ENCODE measurements at regions not wholly inside any gene's neighbourhood (a gene's known extent, or its start where the extent isn't known, plus 50 kb on each side); places are given as distances from the start of the nearest gene placed in this dataset.
A peak's percentile ranks its signal among the peaks of the same experiment; 100 is the strongest.

GRCh38 chr17:72068643-72069042 is 52.2 kb upstream of the SOX9 start:
- POLR2A ChIA-PET = no interaction called here
- DNase-seq (ENCODE audit: low read depth in 1 of 2, low spot score in 1 of 2) = no peak
- no peak for FAIRE-seq
- Histone ChIP-seq H3K9me3 (no peaks in the 10 kb centered on the region), H3K4me1 (no peaks in the 10 kb centered on the region), H3K4me3 (no peak overlapping the region), H3K27ac (no peak overlapping the region), H3K4me2 (no peak overlapping the region)
- TF ChIP-seq CHD4 (IDR thresholded peaks at IDR 0.05; ENCODE audit: borderline replicate concordance) (no peak), FOSB (CRISPR knock-in tag; IDR thresholded peaks at IDR 0.05) (no peak), KDM1A (IDR thresholded peaks at IDR 0.05; ENCODE audit: low read depth) (no peak), MAFK (IDR thresholded peaks at IDR 0.05; ENCODE audit: partially characterized antibody) (no peak), RNF2 (IDR thresholded peaks at IDR 0.05; ENCODE audit: borderline replicate concordance, low read depth) (no peak), CBX2 (IDR thresholded peaks at IDR 0.05; ENCODE audit: borderline replicate concordance, low read depth) (no peak), REST (IDR thresholded peaks at IDR 0.05) (no peak), CBX8 (IDR thresholded peaks at IDR 0.05) (no peak), POLR2A (IDR thresholded peaks at IDR 0.05; ENCODE audit: low read length) (no peak), USF2 (IDR thresholded peaks at IDR 0.05) (no peak), RAD21 (conservative IDR thresholded peaks at IDR 0.05 in 1 of 2, IDR thresholded peaks at IDR 0.05 in 1 of 2) (no peak), HOXB13 (CRISPR knock-in tag; IDR thresholded peaks at IDR 0.05; ENCODE audit: low read depth) (no peak)
- TF ChIP-seq, protein P1, sequence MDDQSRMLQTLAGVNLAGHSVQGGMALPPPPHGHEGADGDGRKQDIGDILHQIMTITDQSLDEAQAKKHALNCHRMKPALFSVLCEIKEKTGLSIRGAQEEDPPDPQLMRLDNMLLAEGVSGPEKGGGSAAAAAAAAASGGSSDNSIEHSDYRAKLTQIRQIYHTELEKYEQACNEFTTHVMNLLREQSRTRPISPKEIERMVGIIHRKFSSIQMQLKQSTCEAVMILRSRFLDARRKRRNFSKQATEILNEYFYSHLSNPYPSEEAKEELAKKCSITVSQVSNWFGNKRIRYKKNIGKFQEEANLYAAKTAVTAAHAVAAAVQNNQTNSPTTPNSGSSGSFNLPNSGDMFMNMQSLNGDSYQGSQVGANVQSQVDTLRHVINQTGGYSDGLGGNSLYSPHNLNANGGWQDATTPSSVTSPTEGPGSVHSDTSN (IDR thresholded peaks at IDR 0.05) = no peak
- TF ChIP-seq, protein P2, sequence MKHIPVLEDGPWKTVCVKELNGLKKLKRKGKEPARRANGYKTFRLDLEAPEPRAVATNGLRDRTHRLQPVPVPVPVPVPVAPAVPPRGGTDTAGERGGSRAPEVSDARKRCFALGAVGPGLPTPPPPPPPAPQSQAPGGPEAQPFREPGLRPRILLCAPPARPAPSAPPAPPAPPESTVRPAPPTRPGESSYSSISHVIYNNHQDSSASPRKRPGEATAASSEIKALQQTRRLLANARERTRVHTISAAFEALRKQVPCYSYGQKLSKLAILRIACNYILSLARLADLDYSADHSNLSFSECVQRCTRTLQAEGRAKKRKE (CRISPR knock-in tag; IDR thresholded peaks at IDR 0.05; ENCODE audit: low read depth) = no peak
- no peak for ATAC-seq
- WGBS (ENCODE audit: missing lambda C conversion rate) = 7% methylated on average over 1 of the region's 1 CpG
- CTCF ChIA-PET = interaction anchor here (0.7 kb wide), 1 partner anchor 37 kb away, joined by 3 read pairs; no protein-coding TSS in a partner anchor

GRCh38 chr17:72069586-72070202 is 51.1 kb upstream of the SOX9 start:
- CTCF ChIA-PET = interaction anchor here (0.8 kb wide), 1 partner anchor 15 kb away, joined by 4 read pairs; no protein-coding TSS in a partner anchor

More at GRCh38 chr17:72069586-72070202, 51.1 kb upstream of the SOX9 start:
- Histone ChIP-seq H3K4me2 (no peak overlapping the region), H3K9me3 (no peaks in the 10 kb centered on the region), H3K4me3 (no peak overlapping the region), H3K27ac (no peak overlapping the region), H3K4me1 (no peaks in the 10 kb centered on the region)
- POLR2A ChIA-PET = no interaction called here
- FAIRE-seq = peak; percentile 72
- no peak for DNase-seq (ENCODE audit: low read depth in 1 of 2, low spot score in 1 of 2)
- TF ChIP-seq, protein P3, sequence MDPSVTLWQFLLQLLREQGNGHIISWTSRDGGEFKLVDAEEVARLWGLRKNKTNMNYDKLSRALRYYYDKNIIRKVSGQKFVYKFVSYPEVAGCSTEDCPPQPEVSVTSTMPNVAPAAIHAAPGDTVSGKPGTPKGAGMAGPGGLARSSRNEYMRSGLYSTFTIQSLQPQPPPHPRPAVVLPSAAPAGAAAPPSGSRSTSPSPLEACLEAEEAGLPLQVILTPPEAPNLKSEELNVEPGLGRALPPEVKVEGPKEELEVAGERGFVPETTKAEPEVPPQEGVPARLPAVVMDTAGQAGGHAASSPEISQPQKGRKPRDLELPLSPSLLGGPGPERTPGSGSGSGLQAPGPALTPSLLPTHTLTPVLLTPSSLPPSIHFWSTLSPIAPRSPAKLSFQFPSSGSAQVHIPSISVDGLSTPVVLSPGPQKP (IDR thresholded peaks at IDR 0.05; ENCODE audit: low read depth, low read length) = no peak
- TF ChIP-seq EHF (CRISPR knock-in tag; IDR thresholded peaks at IDR 0.05) = no peak
- TF ChIP-seq POLR2A (IDR thresholded peaks at IDR 0.05; ENCODE audit: low read length) = no peak
- TF ChIP-seq FOSL2 (IDR thresholded peaks at IDR 0.05) = no peak
- TF ChIP-seq FOSL2 (CRISPR knock-in tag; IDR thresholded peaks at IDR 0.05) = no peak
- no peak for TF ChIP-seq MAFK (IDR thresholded peaks at IDR 0.05; ENCODE audit: partially characterized antibody)
- no peak for TF ChIP-seq KDM1A (IDR thresholded peaks at IDR 0.05; ENCODE audit: low read depth)
- TF ChIP-seq, protein P2 (CRISPR knock-in tag; IDR thresholded peaks at IDR 0.05; ENCODE audit: low read depth) = no peak
- no peak for TF ChIP-seq ZSCAN20 (CRISPR knock-in tag; IDR thresholded peaks at IDR 0.05)
- no peak for TF ChIP-seq RNF2 (IDR thresholded peaks at IDR 0.05; ENCODE audit: borderline replicate concordance, low read depth)
- no peak for TF ChIP-seq CBX2 (IDR thresholded peaks at IDR 0.05; ENCODE audit: borderline replicate concordance, low read depth)
- WGBS (ENCODE audit: missing lambda C conversion rate) = 18% methylated on average over 2 of the region's 2 CpGs
- ATAC-seq = no peak
